DND-41 (cell line): ENCODE measurements at regions not wholly inside any gene's neighbourhood (a gene's known extent, or its start where the extent isn't known, plus 50 kb on each side); places are given as distances from the start of the nearest gene placed in this dataset.

Source experiments
- EZH2 ChIP-seq: IDR thresholded peaks from 3 replicates; pipeline ENCODE4 v1.6.1; 2012; ENCODE audit warnings: borderline replicate concordance, low read depth, mild to moderate bottlenecking, moderate library complexity, low read length, inconsistent platforms; ENCODE audit not compliant: severe bottlenecking
- TF ChIP-seq, protein P1 (sequence below): IDR thresholded peaks from 2 replicates; pipeline ENCODE4 v1.5.1; 2012; ENCODE audit warnings: borderline replicate concordance, low read length, moderate library complexity, mild to moderate bottlenecking; ENCODE audit not compliant: poor library complexity, severe bottlenecking; ENCODE audit errors: extremely low read depth

DNA sequence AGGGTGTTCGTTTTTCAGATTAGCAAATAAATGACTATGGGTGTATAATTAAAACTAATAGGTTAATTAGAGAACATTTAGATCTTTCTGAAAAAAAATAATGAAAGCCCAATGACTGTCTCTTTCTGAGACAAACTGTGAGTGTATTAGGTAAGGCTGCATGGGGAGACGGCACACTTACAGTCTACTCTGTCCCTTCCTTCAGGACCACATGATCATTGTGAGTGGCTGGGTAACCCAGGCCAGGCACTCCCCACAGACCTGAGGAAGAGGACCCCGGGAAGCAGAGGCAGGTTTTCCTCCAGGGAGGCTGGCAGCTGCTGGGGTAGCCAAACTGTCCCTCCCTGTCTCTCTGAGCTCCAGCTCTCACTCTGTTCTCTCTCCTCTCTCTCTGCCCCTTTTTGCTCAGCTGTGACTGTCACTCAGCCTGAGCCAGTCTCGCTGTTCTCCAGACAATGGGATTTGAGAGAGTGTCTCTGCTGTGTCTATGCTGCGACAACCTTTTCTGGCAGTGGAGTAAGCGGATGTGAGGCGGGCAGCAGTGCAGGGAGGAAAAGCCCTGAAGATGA is 83.1 kb upstream of the NCAM1 start:
- TF ChIP-seq, protein P1, sequence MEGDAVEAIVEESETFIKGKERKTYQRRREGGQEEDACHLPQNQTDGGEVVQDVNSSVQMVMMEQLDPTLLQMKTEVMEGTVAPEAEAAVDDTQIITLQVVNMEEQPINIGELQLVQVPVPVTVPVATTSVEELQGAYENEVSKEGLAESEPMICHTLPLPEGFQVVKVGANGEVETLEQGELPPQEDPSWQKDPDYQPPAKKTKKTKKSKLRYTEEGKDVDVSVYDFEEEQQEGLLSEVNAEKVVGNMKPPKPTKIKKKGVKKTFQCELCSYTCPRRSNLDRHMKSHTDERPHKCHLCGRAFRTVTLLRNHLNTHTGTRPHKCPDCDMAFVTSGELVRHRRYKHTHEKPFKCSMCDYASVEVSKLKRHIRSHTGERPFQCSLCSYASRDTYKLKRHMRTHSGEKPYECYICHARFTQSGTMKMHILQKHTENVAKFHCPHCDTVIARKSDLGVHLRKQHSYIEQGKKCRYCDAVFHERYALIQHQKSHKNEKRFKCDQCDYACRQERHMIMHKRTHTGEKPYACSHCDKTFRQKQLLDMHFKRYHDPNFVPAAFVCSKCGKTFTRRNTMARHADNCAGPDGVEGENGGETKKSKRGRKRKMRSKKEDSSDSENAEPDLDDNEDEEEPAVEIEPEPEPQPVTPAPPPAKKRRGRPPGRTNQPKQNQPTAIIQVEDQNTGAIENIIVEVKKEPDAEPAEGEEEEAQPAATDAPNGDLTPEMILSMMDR, result no peak
- no peak for TF ChIP-seq EZH2
